Retina (tissue), 1 donor: ENCODE measurements at regions not wholly inside any gene's neighbourhood (a gene's known extent, or its start where the extent isn't known, plus 50 kb on each side); places are given as distances from the start of the nearest gene placed in this dataset.
"Not testable (repeated sequence)": the region's sequence is repeated elsewhere in the genome, so short reads cannot be mapped to it uniquely, and the experiment has no call there.

Source experiments
- DNase-seq: peaks from one replicate; pipeline ENCODE4 v3.0.0-alpha.2; 2016

DNA sequence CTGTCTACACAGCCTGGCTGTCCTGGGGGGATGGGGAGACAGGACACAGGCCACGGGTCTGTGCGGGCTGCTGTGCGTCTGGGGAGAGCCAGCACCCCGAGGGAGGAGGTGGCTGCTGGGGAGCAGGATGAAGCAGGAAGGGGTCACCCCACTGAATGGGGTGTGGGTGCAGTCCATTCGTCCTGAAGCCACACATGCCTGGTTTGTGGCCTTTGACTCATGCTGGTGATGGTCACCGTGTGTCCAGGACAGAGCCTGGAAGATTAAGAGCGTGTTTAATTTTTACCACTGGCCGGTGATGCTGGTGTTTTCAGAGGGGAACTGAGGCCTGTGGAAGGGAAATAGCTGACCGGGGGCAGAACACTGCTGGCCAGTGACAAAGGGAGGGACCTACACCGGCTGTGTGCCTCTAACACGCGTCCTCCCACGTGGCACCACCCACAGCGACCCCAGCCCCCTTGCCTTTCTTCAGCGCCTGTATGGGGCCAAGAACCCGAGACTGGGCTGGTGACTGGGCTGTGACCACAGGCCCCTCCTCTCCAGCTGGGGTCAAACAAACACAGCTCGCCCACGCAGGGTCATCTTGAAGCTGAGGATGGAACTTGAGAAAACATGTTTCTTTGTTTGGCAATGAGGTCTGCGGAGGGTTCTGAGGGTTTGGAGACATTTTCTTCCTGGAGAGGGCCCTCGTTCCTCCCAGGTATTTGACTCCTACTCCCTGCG is 99.5 kb upstream of the LRPAP1 start:
- DNase-seq, result not testable (repeated sequence)

- no peak for DNase-seq
Observed at GRCh38 chr4:3630598-3631543, 98.6 kb upstream of the LRPAP1 start.

DNA sequence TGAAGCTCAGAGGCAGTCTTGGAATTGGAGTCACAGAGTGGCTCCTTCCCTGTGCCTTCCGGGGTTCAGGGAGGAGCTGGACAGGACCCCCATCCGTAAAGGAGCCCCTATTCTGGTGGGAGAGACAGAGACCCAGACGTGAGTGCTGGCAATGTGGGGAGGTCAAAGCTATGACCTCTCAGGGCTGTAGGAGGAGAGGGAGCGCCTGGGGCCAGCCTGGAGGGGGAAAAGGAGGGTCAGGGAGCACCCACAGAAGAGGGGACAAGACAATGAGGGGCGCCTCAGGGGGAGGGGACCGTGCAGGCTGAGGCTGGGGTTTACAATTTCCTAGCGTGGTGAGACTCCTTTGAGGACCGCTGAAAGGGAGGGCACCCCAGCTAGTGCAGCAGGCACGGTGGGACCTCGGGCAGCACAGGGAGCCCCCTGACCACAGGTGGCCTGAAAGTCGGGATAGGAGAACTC is 97.9 kb upstream of the LRPAP1 start:
- no peak for DNase-seq

DNA sequence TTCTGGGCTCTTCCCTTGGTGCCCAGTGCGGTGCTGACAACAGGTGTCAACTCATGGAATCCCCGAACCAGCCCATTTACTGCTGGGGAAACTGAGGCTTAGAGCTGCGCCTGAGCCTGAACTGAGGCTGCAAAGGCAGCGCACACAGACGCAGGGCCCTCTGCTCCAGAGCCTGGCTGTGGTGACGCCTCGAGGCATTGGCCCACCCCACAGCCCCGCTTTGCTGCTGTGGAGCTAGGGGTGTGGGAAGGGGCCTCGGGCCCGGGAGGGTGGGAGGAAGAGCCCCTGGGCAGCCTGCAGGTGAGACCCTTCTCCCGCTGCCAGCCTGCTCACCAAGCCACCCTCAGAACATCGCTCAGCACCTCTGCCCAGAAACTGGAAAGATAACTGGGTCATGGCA is 97.4 kb upstream of the LRPAP1 start:
- DNase-seq, result no peak

- DNase-seq, result not testable (repeated sequence)
Observed at GRCh38 chr4:3629176-3629575, 97.0 kb upstream of the LRPAP1 start.

DNA sequence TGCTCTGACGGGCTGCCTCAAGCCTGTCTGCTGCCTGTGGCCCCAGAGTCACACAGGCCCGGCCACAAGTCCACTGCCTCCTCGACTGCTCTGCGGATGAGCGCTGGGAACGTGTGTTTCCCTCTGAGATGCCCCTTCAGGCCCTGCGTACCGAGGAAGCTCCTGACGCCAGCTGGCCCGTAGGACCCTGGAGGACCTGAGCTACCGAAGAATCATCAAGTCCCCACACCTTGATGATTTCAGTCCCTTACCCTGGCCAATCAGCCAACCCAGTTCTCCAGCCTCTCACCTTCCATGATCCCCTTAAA is 96.6 kb upstream of the LRPAP1 start:
- no peak for DNase-seq

DNA sequence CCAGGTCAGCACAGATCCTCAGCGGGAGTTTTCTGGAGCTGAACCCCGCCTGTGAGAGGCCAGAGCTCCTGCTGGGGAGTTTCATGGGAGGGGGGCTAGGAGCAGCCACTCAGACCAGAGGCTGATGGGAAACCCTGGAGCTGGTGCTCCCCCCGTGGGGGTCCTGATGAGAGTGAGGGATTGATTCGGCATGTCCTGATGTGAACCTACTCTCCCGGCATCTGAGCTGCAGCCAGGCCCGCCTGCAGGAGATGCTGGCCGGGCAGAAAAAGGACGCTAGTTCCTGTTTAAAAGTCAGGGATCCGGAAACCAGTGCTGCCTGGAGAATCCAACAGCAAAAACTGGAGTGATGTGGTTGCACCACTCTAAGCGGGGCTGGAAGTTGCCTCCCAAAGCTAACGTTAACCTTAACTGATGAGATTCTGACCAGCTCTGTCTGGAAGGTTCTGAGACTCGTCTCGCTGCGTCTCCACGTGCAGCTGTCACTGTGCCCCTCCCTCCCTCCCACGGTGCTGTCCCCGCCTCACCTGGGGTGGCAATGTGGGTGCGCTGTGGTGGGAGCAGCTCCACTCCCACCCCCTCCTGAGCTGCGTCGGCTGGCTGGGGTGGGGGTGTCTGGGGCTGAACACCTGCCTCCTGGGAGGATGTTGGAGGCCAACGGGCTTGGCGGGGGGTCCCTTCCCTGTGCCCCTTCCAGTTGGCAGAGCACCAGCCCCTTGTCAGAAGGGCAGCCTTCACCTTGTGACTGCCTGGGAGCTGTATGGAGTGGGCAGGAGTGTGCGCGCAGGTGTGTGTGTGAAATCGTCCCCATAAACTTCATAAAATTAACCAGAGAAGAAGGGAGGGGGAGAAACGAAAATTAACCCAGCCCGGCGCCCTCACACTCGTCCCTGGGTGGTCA is 96.0 kb upstream of the LRPAP1 start:
- not testable (repeated sequence) for DNase-seq

DNA sequence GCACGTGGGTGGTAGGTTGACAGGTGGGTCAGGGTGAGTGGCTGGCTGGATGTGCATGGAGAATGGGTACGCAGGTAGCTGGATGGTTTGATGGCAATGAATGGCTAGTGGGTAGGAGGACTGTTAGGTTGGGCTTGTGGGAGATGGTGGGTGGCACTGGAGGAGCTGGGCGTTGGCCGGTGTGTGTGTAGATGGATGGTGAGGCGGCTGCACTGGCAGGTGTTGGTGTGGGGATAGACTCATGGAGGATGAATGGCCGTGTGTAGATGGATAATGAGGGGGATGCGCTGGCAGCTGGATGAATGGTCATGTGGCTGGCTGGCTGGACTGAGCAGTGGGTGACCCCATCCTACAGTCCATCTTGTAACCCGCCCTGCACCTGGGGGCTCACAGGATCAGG is 95.2 kb upstream of the LRPAP1 start:
- DNase-seq, result not testable (repeated sequence)

GRCh38 chr4:3626131-3626884 is 94.1 kb upstream of the LRPAP1 start:
- DNase-seq, result not testable (repeated sequence)

- not testable (repeated sequence) for DNase-seq
Observed at GRCh38 chr4:3625286-3625875, 93.2 kb upstream of the LRPAP1 start.

DNA sequence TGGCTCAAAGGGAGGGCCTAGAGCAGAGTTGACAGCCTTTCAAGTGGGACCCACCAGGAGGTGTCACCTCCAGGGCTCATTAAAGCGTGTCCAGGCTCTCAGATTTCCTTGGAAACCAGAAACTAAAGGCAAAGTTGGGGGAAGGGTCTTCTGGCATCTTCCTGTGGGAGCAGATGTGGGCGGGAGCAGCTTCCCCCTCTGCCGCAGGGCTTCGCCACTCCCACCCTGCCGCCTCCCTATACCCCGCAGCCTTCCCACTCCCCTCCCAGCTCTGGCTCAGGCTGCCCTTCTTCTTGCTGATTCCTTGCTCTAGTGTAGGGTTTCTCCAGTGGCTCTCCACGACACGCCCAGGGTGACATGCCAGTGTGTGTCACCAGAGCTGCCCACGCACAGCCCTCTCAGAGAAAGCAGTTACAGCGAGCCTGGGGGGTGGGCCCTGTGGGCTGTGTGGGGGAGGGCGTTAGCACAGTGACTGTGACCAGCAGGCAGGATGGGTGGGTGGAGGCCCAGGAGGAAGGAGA is 91.6 kb upstream of the LRPAP1 start:
- peak; percentile 65 for DNase-seq

DNA sequence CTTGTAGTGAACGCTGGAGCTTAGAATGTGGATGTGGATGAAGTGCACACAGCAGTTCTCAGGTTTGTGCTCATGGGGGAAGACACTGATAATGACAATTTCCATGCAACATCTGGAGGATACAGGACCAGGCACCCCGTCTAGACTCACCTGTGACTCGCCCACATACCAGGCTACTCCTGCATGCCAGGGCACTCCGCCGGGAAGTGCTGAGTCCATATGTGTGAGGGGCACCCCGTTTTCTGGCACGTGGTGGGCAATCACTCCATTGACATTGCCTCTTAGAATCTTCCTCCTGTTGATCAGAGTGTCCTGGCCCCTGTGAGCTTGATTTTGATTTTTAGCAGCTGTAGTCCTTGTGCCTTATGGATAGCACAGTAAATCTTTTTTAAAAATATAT is 90.9 kb upstream of the LRPAP1 start:
- no peak for DNase-seq

GRCh38 chr4:3620365-3620764 is 88.1 kb upstream of the LRPAP1 start:
- not testable (repeated sequence) for DNase-seq

DNA sequence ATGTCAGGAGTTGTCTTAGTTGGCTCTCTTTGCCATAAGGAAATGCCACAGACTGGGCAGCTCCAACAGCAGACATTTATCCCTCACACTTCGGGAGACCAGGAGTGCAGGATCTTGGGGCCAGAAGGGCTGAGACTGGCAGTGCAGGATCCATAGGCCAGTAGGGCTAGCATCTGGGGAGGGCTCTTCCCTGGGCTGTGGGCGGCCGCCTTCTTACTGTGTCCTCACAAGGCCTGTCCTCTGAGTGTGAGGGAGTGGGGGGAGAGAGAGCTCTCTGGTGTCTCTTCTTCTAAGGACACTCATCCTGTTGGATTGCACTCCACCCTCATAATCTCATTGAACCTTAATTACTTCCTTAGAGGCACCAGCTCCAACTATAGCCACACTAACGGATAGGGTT is 87.5 kb upstream of the LRPAP1 start:
- DNase-seq, result not testable (repeated sequence)

GRCh38 chr4:3618341-3618740 is 86.1 kb upstream of the LRPAP1 start:
- DNase-seq, result not testable (repeated sequence)

DNA sequence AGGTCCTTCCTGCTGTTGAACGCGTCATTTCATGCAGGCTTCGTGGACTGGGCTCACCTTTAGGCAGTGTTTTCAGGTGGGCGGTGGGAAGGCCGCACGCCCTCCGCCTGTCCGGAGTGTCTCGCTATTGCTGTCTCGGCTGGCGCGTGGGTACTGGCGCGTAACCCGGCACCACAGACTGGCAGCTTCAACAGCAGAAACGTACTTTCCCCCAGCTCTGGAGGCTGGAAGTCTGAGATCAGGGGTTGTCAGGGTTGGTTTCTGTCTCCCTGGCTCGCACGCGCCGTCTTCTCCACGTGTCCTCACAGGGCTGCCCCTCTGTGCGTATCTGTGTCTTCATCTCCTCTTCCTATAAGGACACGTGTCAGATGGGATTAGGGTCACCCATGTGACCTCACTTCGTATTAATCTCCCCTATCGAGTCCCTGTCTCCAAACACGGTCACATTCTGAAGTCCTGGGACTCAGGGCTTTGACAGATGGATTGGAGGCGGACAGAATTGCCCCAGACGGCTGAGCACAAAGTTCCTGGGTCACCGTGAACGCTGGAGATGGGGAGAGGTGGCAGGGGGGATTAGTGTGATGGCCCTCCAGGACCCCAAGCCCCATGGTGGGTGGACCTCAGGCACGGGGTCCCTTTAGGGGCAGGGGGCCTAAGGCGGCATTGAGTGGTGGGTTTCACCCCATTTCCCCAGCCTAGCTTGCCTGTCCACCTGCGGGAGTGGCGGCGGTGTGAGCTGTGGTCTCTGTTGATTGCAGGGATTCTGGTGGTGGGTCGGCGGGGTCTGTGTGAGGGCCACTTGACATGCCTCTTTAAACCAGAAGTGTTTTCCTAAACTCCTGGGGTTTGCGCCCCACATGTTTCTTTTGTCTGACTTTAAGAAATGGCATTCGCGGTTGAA is 83.4 kb upstream of the LRPAP1 start:
- no peak for DNase-seq

GRCh38 chr4:3614731-3614980 is 82.4 kb upstream of the LRPAP1 start:
- DNase-seq, result no peak

GRCh38 chr4:3613967-3614730 is 81.9 kb upstream of the LRPAP1 start:
- DNase-seq, result no peak

DNA sequence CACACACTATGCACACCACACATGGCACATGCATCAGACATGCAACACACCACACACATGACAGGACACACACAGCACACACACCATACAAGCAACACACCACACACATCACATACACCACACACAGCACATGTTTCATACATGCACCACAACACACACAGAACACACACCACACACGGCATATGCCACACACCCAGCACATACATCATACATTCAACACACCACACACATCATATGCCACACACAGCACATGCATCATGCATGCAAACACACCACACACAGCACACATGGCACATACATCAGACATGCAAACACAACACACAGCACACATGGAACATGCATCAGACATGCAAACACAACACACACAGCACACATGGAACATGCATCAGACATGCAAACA is 80.7 kb upstream of the LRPAP1 start:
- no peak for DNase-seq

DNA sequence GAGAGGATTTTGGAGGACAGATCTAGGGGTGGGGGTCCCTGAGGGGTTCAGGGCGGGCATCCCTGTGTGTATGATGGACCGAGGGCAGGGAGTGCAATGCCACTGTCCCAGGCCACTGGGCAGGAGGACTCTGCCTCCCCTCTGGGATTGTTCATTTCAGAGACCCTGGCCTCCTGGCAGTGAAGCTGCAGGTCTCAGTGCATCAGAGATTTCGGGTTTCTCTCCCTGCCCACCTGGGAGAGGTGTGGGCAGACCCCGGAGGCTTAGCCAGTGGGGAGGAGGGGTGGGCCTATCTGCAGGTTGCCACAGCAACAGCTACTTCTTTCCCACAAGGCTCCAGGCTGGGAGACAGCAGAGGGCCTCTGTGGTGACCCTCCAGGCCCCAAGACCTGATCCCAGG is 80.1 kb upstream of the LRPAP1 start:
- no peak for DNase-seq
